ENCODE measurements at regions not wholly inside any gene's neighbourhood (a gene's known extent, or its start where the extent isn't known, plus 50 kb on each side); places are given as distances from the start of the nearest gene placed in this dataset.

DNA sequence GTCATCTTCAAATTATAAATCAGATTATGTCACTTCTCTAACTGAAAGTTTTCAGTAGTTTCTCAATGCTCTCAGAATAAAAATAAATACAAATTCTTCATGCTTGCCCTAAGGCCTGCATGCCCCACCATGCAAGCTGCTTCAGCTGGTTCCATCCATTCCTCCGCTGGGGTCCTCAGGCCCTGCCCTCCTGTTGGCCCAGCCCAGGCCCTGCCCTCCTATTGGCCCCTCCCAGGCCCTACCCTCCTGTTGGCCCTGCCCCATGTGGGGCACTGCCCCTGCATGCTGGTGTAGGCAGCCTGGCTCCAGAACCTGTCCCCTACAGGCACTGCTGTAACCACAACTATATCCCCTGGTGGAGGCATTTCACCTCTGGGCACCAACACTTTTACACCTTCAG, 109.3 kb upstream of the TCERG1L start:
- DNase-seq (ENCODE audit: low read depth) = no peak
- no peak overlapping the region for H3K4me3 ChIP-seq (ENCODE audit: low read depth, low read length)
- no peak for TF ChIP-seq MYC (IDR thresholded peaks at IDR 0.05; ENCODE audit: low read depth, low read length)
- TF ChIP-seq, protein P1, sequence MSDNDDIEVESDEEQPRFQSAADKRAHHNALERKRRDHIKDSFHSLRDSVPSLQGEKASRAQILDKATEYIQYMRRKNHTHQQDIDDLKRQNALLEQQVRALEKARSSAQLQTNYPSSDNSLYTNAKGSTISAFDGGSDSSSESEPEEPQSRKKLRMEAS (IDR thresholded peaks at IDR 0.05; ENCODE audit: low read depth, low read length) = no peak
- no peak for TF ChIP-seq POLR2A (IDR thresholded peaks at IDR 0.05; ENCODE audit: extremely low read depth, insufficient read length)
- TF ChIP-seq, protein P2, sequence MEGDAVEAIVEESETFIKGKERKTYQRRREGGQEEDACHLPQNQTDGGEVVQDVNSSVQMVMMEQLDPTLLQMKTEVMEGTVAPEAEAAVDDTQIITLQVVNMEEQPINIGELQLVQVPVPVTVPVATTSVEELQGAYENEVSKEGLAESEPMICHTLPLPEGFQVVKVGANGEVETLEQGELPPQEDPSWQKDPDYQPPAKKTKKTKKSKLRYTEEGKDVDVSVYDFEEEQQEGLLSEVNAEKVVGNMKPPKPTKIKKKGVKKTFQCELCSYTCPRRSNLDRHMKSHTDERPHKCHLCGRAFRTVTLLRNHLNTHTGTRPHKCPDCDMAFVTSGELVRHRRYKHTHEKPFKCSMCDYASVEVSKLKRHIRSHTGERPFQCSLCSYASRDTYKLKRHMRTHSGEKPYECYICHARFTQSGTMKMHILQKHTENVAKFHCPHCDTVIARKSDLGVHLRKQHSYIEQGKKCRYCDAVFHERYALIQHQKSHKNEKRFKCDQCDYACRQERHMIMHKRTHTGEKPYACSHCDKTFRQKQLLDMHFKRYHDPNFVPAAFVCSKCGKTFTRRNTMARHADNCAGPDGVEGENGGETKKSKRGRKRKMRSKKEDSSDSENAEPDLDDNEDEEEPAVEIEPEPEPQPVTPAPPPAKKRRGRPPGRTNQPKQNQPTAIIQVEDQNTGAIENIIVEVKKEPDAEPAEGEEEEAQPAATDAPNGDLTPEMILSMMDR (IDR thresholded peaks at IDR 0.05; ENCODE audit: low read depth, low read length) = no peak

DNA sequence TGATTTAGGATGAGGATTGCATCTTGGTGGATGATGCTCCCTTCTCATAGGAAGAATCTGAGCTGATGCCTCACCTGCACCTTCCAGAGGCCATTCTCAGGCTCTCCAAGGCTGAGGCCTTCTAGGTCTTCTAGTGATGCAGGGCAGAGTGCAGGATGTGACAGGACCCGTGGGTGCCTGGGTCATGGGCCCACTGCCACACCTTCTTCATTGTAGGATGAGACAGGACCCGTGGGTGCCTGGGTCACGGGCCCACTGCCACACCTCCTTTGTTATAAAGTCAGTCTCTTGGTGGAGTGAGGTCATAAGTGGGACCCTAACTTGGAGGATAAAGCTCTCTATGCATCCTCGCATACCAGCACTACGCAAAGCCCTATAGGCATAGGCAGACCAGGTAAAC, 109.9 kb upstream of the TCERG1L start:
- no peak for DNase-seq (ENCODE audit: low read depth)
- no peak overlapping the region for H3K4me3 ChIP-seq (ENCODE audit: low read depth, low read length)
- TF ChIP-seq, protein P2 (IDR thresholded peaks at IDR 0.05; ENCODE audit: low read depth, low read length) = no peak
- TF ChIP-seq POLR2A (IDR thresholded peaks at IDR 0.05; ENCODE audit: extremely low read depth, insufficient read length) = no peak
- TF ChIP-seq, protein P1 (IDR thresholded peaks at IDR 0.05; ENCODE audit: low read depth, low read length) = no peak
- no peak for TF ChIP-seq MYC (IDR thresholded peaks at IDR 0.05; ENCODE audit: low read depth, low read length)

- no peak overlapping the region for H3K4me3 ChIP-seq (ENCODE audit: low read depth, low read length)
- no peak for DNase-seq (ENCODE audit: low read depth)
- TF ChIP-seq, protein P1 (IDR thresholded peaks at IDR 0.05; ENCODE audit: low read depth, low read length) = no peak
- TF ChIP-seq MYC (IDR thresholded peaks at IDR 0.05; ENCODE audit: low read depth, low read length) (no peak), POLR2A (IDR thresholded peaks at IDR 0.05; ENCODE audit: extremely low read depth, insufficient read length) (no peak)
- TF ChIP-seq, protein P2 (IDR thresholded peaks at IDR 0.05; ENCODE audit: low read depth, low read length) = no peak
Measured at GRCh38 chr10:131422731-131423130, 111.2 kb upstream of the TCERG1L start.

DNA sequence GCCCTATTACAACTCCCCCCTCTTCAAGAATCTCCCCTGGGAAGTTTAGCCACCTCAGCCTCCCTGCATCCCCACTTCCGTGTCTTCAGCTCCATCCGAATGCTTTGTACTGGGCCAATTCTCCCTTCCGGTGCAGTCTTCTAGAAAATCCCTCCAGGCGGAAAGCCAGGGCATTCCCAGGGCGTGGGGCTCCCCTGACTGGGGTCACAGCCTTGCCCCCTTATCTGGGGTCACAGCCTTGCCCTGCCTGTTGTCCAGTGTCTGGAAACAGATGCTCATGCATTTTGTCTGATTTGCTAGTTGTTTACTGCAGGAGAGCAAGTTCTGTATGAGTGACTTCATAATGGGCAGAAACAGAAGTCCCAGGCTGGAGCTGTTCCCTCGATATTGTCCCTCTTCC, 112.5 kb upstream of the TCERG1L start:
- no peak overlapping the region for H3K4me3 ChIP-seq (ENCODE audit: low read depth, low read length)
- no peak for DNase-seq (ENCODE audit: low read depth)
- TF ChIP-seq, protein P2 (IDR thresholded peaks at IDR 0.05; ENCODE audit: low read depth, low read length) = no peak
- TF ChIP-seq POLR2A (IDR thresholded peaks at IDR 0.05; ENCODE audit: extremely low read depth, insufficient read length) (no peak), MYC (IDR thresholded peaks at IDR 0.05; ENCODE audit: low read depth, low read length) (no peak)
- TF ChIP-seq, protein P1 (IDR thresholded peaks at IDR 0.05; ENCODE audit: low read depth, low read length) = no peak

GRCh38 chr10:131424836-131425491, 113.4 kb upstream of the TCERG1L start:
- no peak for TF ChIP-seq MYC (IDR thresholded peaks at IDR 0.05; ENCODE audit: low read depth, low read length)
- TF ChIP-seq POLR2A (IDR thresholded peaks at IDR 0.05; ENCODE audit: extremely low read depth, insufficient read length) = no peak
- TF ChIP-seq, protein P1 (IDR thresholded peaks at IDR 0.05; ENCODE audit: low read depth, low read length) = no peak
- TF ChIP-seq, protein P2 (IDR thresholded peaks at IDR 0.05; ENCODE audit: low read depth, low read length) = no peak
- no peak for DNase-seq (ENCODE audit: low read depth)
- H3K4me3 ChIP-seq (ENCODE audit: low read depth, low read length) = no peak overlapping the region

All from NB4 (cell line).